ENCODE measurements at regions not wholly inside any gene's neighbourhood (a gene's known extent, or its start where the extent isn't known, plus 50 kb on each side); places are given as distances from the start of the nearest gene placed in this dataset.

DNA sequence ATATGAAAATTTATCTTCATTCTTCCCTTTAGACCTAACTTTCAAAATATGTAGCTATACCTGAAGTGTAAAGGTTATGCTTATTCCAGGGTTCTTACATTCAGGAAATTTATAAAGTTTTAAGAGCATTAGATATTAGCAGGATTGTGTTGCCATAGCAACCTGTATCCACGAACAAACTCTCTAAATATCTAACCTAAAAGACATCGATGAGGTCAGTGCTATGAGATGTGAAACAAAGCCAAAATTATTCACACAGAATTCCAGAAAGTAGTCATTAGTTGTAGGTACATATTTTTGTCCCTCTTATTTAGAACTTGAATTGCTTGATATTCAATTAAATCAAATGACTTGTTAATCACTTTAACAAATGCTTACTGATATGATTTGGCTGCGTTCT is 705.3 kb downstream of the SOCS6 start:
- TF ChIP-seq SP1 (IDR thresholded peaks at IDR 0.05; ENCODE audit: low read depth): no peak
- TF ChIP-seq, protein P1, sequence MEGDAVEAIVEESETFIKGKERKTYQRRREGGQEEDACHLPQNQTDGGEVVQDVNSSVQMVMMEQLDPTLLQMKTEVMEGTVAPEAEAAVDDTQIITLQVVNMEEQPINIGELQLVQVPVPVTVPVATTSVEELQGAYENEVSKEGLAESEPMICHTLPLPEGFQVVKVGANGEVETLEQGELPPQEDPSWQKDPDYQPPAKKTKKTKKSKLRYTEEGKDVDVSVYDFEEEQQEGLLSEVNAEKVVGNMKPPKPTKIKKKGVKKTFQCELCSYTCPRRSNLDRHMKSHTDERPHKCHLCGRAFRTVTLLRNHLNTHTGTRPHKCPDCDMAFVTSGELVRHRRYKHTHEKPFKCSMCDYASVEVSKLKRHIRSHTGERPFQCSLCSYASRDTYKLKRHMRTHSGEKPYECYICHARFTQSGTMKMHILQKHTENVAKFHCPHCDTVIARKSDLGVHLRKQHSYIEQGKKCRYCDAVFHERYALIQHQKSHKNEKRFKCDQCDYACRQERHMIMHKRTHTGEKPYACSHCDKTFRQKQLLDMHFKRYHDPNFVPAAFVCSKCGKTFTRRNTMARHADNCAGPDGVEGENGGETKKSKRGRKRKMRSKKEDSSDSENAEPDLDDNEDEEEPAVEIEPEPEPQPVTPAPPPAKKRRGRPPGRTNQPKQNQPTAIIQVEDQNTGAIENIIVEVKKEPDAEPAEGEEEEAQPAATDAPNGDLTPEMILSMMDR (IDR thresholded peaks at IDR 0.05 in 2 of 3, conservative IDR thresholded peaks at IDR 0.05 in 1 of 3; ENCODE audit: borderline replicate concordance in 1 of 3, insufficient read depth in 1 of 3, low read depth in 2 of 3, low read length in 2 of 3): no peak
- TF ChIP-seq POLR2A (IDR thresholded peaks at IDR 0.05; ENCODE audit: borderline replicate concordance, extremely low read depth, insufficient read depth, insufficient read length): no peak
- TF ChIP-seq EZH2 (IDR thresholded peaks at IDR 0.05): no peak
- TF ChIP-seq YY1 (IDR thresholded peaks at IDR 0.05; ENCODE audit: extremely low read depth, insufficient replicate concordance, low read depth, low read length): no peak

All from HCT116 (cell line).